ENCODE measurements at regions not wholly inside any gene's neighbourhood (a gene's known extent, or its start where the extent isn't known, plus 50 kb on each side); places are given as distances from the start of the nearest gene placed in this dataset.
A peak's percentile ranks its signal among the peaks of the same experiment; 100 is the strongest.
"Not testable (repeated sequence)": the region's sequence is repeated elsewhere in the genome, so short reads cannot be mapped to it uniquely, and the experiment has no call there.

DNA sequence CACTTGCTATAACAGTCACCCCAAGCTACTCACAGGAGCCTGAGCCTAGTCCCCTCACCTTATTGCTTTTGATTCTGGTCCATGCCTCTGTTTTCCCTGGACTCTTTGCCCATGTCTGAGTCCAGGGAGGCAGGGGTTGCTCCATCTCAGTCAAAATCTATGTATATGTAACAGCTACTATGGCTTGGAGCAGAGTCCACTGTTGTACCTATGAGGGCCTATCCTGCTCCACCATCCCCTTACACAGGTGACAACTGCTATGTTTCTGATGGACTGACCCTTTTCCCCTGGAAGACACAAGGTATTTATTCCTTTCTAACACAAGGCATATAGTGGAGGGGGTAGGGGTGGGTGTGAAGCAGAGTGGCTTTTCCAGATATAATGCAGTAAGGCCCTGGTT lies 119.6 kb downstream of the VPREB1 start:
- intact Hi-C loops (cut with DNase I), result no loop called here
- ATAC-seq (ENCODE audit: poor library complexity) (no peak), DNase-seq (no peak)

DNA sequence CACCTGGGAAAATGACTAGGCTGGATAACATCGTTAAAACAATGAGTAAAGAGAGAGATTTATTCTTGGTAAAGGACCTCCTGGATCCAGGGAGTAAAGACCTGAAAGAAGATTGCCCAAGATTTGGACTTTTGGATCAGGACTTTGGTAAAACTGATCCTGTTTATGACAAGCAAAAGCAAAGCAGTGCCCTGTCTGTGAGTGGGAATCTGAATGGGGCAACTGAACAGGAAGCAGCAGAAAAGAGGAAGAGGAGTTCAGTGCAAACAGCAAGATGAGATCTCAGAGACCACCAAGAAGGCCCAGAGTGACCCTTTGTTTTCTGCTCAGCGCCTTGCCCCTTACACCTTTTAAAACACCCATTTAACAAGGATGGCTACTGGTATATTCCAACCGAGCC lies 122.0 kb downstream of the VPREB1 start:
- no peak for ATAC-seq (ENCODE audit: poor library complexity)
- no peak for DNase-seq
- intact Hi-C loops (cut with DNase I), result no loop called here

DNA sequence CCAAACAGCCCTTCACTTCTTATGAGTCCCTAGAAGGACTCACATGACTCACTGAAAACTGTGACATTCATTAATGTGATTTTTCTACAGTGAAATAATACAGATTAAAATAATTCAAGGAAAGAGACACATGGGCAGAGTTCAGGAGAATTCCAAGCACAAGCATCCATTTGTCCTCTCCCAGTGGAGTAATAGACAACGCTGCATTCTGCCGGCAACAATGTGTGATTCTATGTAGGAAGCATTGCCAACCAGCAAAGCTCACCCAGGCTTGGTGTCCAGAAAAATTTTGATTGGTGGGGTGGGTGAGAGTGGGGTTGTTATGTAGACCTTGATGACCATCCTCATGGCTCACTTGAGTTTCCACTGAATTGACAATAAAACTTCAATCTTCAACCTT lies 123.9 kb downstream of the VPREB1 start:
- ATAC-seq (ENCODE audit: poor library complexity) (no peak), DNase-seq (no peak)
- intact Hi-C loops (cut with DNase I), result no loop called here

DNA sequence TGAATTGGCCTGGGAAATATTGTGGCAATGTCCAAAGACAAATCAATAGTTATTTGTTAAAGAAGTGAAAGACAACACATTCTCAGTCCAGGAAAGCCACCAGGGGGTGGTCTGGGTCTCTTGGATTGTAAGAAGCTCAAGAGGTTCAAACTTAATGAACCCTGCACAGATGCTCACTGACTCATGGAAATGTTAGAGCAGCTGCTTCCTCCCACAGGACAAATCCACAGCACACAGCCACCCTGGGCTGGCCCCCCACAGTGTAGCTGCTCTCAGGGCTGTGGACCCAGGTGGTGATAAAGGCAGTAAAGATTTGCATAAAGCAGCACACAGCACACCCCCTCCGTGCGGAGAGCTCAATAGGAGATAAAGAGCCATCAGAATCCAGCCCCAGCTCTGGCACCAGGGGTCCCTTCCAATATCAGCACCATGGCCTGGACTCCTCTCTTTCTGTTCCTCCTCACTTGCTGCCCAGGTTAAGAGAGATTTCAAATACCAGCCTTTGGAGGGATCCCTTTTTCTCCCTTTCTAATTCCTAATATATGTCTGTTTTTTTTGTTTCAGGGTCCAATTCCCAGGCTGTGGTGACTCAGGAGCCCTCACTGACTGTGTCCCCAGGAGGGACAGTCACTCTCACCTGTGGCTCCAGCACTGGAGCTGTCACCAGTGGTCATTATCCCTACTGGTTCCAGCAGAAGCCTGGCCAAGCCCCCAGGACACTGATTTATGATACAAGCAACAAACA lies 124.8 kb downstream of the VPREB1 start:
- ATAC-seq (ENCODE audit: poor library complexity), result peak; percentile 73
- DNase-seq, result peak; percentile 47
- intact Hi-C loops (cut with DNase I), result not testable (repeated sequence)

DNA sequence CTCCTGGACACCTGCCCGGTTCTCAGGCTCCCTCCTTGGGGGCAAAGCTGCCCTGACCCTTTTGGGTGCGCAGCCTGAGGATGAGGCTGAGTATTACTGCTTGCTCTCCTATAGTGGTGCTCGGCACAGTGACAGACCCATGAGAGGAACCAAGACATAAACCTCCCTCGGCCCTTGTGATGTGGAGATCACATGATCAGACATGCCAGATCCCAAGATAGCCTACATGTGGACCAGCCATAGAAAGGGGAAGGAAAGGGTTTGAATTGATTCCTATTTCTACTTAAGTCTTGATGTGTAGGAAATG lies 125.3 kb downstream of the VPREB1 start:
- no peak for ATAC-seq (ENCODE audit: poor library complexity)
- intact Hi-C loops (cut with DNase I), result no loop called here
- DNase-seq, result no peak

DNA sequence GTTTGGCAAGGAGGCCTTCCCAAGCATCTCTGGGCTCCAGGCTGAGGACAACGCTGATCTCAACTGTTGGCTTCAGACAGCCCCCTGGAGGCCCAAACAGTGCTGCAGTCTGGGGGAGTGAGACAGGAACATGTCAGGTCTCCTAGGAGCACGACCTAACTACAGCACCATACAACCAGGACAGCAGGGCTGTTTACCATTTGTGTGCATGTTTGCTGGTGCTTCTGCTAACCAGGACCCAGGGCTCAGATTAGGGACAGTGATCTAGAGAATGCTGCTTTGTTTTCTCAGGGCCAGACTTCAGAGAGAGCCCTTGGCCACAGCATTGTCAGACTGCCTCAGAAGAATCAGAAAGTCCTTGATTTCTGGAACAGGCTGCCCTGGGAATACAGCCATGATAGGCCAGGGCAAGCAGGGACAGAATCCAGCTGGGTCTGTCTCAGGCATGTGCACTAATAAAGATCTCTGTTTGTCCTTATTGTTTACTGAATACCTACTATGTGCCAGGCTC lies 126.5 kb downstream of the VPREB1 start:
- intact Hi-C loops (cut with DNase I), result no loop called here
- DNase-seq (peak; percentile 70), ATAC-seq (ENCODE audit: poor library complexity) (peak; percentile 87)

DNA sequence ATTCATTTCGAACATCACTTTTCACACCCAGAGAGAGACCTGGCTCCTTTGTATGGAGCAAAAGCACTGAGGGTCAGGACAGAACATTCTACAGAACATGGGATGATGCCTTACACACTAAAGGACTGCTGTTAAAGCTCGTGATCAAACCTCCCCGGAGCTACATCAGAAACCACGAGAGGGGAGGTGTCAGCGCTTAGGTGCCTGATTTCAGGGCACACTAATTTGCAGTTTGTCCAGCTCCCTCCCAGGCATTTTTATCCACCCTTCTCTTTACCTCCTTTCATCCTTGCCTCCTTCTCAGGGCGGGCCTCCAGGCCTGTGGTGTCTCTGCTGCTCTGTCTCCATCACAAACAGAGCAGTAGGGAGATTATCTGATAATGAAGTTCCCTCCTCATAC lies 127.5 kb downstream of the VPREB1 start:
- ATAC-seq (ENCODE audit: poor library complexity), result no peak
- intact Hi-C loops (cut with DNase I), result no loop called here
- no peak for DNase-seq

DNA sequence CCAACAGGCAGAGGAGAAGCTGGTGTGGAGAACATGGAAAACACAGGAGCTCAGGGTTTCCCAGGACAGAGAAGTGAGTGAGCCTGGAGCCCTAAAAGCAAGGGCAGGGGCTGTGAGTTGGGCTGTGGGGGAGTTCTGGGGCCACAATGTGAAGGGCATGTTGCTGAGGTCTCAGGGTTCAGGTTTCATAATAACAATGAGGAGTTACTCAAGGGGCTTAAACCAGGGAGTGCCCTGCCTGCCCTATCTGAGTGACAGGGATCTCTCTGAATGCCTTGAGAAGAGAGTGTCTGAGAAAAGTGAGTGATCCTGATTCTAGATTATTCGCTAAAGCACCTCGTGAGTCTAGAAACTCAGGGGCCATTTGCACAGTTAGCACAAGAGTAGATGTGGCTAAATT lies 129.6 kb downstream of the VPREB1 start:
- intact Hi-C loops (cut with DNase I), result no loop called here
- ATAC-seq (ENCODE audit: poor library complexity), result no peak
- no peak for DNase-seq

DNA sequence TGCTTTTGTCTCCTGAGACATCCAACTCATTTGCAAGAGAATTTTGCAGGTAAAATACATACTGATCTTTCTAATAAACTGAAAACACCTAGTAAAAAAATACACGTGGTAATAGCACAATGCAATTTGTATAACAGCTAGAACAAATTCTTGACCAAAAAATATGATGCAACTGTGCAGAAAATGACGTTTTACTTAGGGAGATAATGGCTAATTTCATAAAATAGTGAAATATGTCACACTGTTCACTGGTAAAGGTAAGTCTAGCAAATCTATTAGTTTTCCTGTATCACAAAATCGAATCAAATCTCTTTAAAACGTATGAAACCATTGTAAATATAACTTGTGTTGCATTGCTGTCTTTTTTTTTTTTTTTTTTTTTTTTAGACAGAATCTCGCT lies 130.0 kb downstream of the VPREB1 start:
- DNase-seq (no peak), ATAC-seq (ENCODE audit: poor library complexity) (no peak)
- intact Hi-C loops (cut with DNase I), result no loop called here

DNA sequence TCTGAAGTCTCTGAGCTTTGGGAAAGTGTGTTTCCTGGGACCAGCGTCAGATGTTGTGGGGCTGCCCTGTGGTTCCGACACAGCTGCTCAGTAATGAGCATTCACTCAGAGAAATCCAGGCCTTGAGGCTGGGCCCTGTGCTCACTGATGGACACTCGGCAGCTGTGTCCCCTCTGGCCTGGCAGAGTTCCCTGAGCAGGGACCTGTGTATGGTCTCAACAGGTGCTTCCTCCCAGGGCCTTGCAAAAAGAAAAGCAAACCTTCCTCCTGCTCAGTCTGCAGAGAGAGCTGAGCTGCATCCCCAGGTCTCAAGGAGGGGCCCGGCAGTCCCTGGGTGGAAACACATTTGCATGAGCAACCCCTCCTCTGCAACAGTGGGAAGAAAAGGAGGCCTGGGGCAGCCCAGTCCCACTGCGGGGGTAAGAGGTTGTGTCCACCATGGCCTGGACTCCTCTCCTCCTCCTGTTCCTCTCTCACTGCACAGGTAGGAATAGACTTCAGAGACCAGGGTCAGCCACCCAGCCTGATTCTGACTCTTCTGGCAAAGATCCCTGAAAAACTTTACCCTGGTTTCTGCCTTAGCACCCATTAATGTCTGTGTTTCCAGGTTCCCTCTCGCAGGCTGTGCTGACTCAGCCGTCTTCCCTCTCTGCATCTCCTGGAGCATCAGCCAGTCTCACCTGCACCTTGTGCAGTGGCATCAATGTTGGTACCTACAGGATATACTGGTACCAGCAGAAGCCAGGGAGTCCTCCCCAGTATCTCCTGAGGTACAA lies 131.2 kb downstream of the VPREB1 start:
- intact Hi-C loops (cut with DNase I), result no loop called here
- DNase-seq, result no peak
- ATAC-seq (ENCODE audit: poor library complexity), result no peak

DNA sequence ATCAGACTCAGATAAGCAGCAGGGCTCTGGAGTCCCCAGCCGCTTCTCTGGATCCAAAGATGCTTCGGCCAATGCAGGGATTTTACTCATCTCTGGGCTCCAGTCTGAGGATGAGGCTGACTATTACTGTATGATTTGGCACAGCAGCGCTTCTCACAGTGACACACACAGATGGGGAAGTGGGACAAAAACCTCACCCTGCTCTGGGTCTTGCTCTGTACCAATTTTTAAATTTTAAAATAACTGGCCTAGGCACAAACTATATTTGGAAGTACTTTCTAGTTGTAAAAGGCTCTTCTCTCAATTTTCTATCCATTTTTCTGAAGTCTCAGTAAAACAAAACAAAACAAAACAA lies 131.7 kb downstream of the VPREB1 start:
- intact Hi-C loops (cut with DNase I), result no loop called here
- no peak for DNase-seq
- no peak for ATAC-seq (ENCODE audit: poor library complexity)

DNA sequence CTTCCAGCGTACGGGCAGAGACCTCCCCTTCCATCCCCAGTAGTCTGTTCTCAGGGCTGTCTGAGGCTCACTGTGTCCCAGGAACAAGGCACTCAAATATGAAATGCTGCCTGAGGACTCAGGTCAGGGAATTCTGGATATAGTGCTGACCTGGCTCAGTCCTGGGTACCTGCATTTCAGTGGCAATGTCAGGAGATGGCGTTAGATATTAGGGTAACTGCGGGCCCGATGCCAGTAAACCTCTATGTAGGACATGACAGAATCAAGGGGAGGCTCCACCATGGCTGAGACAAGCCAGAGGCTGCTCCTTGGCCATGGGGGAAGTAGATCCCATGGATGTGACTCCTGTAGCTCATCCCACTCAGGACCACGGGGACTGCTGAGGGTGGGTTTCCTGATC lies 131.7 kb downstream of the ZNF280B start:
- intact Hi-C loops (cut with DNase I); ATAC-seq (ENCODE audit: poor library complexity): not testable (repeated sequence)

DNA sequence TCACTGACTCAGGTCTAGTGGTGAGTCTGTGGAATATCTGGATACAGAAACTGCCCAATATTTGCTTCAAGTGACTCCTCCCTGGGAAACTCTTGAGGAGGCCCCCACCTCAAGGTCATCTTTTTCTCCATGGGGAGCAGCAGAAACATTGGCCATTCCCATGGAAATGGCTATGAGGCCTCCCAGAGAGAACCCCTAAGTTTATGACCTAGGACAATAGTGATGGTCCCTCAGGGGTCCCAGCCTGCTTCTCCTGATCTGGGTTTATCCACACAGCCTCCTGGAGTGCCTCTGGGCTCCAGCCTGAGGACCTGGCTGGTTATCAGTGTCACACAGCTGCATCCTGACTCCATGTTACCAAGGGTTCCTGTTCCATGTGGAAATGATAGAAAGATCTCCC lies 131.2 kb downstream of the ZNF280B start:
- intact Hi-C loops (cut with DNase I), result no loop called here
- DNase-seq, result no peak
- no peak for ATAC-seq (ENCODE audit: poor library complexity)

More for the DNA sequence above, 131.7 kb downstream of the ZNF280B start:
- DNase-seq, result not testable (repeated sequence)

DNA sequence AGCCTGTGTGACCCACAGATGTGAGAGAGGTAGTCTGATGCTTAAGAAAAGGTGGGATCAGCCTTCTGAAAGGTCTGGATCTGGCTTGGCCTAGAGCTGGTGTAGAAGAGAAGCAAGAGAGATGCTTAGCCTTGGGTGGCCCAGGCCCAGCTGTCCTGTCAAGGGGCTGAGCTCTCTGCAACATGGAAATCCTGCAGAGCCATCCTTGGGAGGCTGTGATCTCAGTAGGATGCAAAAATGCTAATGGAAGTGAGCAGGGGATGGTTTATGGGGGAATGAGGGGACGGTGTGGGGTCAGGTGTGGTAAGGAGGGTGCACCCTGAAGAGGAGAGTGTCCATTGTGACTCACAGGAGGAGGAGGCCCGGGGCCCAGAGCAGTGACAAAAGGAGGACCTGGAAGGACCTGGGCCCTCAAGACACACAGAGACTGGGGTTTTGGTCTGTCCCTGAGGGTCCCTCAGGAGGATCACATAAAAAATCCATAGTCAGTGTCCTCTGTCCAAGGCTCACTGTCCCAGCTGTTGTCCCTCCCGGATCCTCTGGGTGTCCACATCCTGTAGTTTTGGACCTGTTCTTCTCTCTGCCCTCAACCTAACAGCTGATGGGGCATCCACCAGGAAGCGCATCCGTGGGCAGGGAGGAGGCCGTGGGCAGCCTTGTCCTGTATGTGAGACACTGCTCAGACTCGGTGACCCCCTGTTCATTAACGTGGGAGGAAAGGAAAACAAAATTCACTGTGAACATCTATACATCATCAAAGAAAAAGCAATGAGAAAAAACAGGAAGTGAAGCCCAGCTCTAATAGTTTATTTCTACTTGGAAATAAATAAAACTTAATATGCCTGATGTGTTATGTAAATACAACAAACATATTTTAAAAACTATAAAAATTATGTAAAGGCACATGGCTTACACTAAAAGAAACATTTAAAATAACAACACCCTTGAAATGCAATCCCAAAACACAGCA lies 129.8 kb downstream of the ZNF280B start:
- no peak for DNase-seq
- ATAC-seq (ENCODE audit: poor library complexity), result no peak
- intact Hi-C loops (cut with DNase I), result no loop called here

DNA sequence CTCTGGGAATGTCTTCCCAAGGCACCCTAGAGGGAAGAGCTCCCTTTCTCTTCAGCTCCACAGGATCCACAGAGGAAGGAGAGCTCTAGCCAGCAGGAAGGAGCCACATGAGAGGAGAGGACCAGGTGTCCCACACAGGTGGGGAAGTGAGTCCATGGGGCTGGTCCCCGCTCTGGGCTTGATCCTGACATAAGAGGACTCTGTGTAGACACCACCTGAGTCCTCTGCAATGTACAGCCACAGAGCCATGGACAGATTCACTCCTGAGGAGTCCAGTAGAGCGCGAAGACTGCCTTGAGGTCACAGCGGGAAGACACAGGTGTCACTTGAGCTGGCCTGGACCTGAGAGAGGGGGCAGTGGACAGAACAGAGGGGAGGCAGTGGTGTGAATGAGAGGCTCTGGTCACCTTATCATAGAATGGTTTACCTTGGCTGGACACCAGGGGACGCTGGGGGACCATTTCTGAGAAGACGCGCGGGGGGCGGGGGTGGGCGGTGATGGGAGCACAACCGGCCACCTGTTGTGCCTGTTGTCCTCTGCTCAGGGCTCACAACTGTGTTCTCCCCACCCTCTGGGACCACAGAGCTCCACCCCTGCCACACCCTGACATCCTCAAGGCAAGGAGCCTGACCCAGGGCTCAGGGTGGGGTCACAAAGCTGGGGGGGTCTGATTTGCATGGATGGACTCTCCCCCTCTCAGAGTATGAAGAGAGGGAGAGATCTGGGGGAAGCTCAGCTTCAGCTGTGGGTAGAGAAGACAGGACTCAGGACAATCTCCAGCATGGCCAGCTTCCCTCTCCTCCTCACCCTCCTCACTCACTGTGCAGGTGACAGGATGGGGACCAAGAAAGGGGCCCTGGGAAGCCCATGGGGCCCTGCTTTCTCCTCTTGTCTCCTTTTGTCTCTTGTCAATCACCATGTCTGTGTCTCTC lies 128.2 kb downstream of the ZNF280B start:
- no peak for DNase-seq
- no peak for ATAC-seq (ENCODE audit: poor library complexity)
- intact Hi-C loops (cut with DNase I), result no loop called here

DNA sequence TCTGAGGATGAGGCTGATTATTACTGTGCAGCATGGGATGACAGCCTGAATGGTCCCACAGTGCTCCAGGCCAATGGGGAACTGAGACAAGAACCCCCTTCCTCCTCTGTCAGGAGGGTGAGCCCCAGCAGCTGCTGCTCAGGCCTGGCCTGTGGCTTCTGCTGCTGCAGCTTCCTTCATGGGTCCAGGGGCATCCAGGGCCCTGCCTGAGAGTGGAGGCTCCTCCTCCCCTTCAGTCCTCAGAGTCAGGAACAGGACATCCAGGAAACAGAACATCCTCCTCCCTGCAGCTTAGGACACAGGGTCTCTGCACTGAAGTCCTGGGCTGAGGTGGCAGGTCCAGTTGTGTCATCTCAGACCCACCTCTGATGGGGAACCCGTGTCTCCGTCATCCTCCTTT lies 127.2 kb downstream of the ZNF280B start:
- intact Hi-C loops (cut with DNase I); DNase-seq; ATAC-seq (ENCODE audit: poor library complexity): not testable (repeated sequence)

DNA sequence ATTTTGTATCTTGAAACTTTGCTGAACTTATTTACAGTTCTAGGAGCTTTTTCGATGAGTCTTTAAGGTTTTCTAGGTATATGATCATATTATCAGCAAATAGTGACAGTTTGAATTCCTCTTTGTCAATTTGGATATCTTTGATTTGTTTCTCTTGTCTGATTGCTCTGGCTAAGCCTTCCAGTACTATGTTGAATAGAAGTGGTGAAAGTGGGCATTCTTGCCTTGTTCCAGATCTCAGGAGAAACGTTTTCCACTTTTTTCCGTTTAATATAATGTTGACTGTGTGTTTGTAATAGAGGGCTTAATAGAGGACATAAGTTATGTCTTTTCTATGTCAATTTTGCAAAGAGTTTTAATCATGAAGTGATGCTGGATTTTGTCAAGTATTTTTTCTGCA lies 124.3 kb downstream of the ZNF280B start:
- ATAC-seq (ENCODE audit: poor library complexity) (no peak), DNase-seq (no peak)
- intact Hi-C loops (cut with DNase I), result no loop called here

DNA sequence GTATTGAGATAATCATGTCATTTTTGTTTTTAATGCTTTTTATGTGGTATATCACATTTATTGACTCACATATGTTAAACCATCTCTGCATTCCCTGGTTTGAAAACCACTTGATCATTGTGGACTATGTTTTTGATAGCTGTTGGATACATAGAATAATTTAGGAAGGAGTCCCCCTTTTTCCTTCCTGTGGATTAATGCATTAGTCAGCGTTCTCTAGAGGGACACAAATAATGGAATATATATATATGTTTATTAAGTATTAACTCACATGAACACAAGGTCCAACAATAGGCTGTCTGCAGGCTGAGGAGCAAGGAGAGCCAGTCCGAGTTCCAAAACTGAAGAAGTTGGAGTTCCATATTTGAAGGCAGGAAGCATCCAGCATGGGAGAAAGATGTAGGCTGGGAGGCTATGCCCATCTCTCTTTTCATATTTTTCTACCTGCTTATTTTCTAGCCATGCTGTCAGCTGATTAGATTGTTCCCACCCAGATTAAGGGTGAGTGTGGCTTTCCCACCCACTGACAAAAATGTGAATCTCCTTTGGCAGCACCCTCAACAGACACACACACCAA lies 123.8 kb downstream of the ZNF280B start:
- DNase-seq, result no peak
- no peak for ATAC-seq (ENCODE audit: poor library complexity)
- intact Hi-C loops (cut with DNase I), result no loop called here

Measured in Right ventricle myocardium superior (tissue), 1 donor.